Peyer's patch (tissue), 4 donors: ENCODE measurements at regions not wholly inside any gene's neighbourhood (a gene's known extent, or its start where the extent isn't known, plus 50 kb on each side); places are given as distances from the start of the nearest gene placed in this dataset.

Experiments
- CTCF ChIP-seq, 6 experiments: fragments of 450-650 bp in 4 of 6; fragments of 200-600 bp in 2 of 6; sonication (generic) in 1 of 6; IDR thresholded peaks; one replicate each; pipeline ENCODE4 v1.5.1; 2017 to 2019; ENCODE audit warnings: antibody characterized with exemption in 6 of 6, mild to moderate bottlenecking in 3 of 6, moderate library complexity in 1 of 6
- POLR2A ChIP-seq, 2 donors: fragments of 450-650 bp; IDR thresholded peaks; one replicate each; pipeline ENCODE4 v1.5.1; 2017; ENCODE audit warnings: antibody characterized with exemption in 2 of 2, mild to moderate bottlenecking in 2 of 2, moderate library complexity in 2 of 2

DNA sequence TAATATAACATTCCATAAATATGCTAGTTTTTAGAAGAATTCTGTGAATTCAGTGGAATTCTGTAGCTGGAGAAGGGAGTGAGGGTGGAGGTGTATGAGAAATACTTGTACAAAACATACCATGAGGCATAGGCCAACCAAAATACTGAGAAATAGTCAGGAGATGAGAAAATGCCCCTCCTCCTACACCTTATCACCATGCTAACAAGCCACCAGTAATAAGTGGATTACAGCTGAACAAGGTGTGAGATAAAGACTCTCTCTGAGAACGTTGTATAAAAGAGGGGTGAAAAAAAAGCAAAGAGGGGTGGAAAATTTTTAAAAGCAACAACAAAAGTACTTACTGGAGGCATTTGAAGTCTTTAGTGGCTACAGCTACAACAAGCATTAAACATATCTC lies 90.4 kb upstream of the IGFBP3 start:
- no peak for TF ChIP-seq POLR2A (IDR thresholded peaks at IDR 0.05)
- TF ChIP-seq CTCF (IDR thresholded peaks at IDR 0.05), result no peak
